Transverse colon (tissue), 4 donors: ENCODE measurements at regions not wholly inside any gene's neighbourhood (a gene's known extent, or its start where the extent isn't known, plus 50 kb on each side); places are given as distances from the start of the nearest gene placed in this dataset.

Experiments
- POLR2AphosphoS5 ChIP-seq, 3 donors: sonication (generic); formaldehyde crosslinking; IDR thresholded peaks; one replicate each; pipeline ENCODE4 v1.6.1; 2016; ENCODE audit warnings: antibody characterized with exemption in 3 of 3
- TF ChIP-seq, protein P1 (sequence below), 5 experiments: fragments of 200-600 bp in 3 of 5; fragments of 450-650 bp in 2 of 5; sonication (generic) in 3 of 5; IDR thresholded peaks; 1 replicate in 2 of 5; 2 replicates in 3 of 5; pipeline ENCODE4 v1.5.1; 2016 to 2017; ENCODE audit warnings: antibody characterized with exemption in 5 of 5, inconsistent platforms in 3 of 5, mild to moderate bottlenecking in 2 of 5, moderate library complexity in 1 of 5

GRCh38 chr2:66843847-66844246, 408.9 kb downstream of the MEIS1 start:
- TF ChIP-seq, protein P1, sequence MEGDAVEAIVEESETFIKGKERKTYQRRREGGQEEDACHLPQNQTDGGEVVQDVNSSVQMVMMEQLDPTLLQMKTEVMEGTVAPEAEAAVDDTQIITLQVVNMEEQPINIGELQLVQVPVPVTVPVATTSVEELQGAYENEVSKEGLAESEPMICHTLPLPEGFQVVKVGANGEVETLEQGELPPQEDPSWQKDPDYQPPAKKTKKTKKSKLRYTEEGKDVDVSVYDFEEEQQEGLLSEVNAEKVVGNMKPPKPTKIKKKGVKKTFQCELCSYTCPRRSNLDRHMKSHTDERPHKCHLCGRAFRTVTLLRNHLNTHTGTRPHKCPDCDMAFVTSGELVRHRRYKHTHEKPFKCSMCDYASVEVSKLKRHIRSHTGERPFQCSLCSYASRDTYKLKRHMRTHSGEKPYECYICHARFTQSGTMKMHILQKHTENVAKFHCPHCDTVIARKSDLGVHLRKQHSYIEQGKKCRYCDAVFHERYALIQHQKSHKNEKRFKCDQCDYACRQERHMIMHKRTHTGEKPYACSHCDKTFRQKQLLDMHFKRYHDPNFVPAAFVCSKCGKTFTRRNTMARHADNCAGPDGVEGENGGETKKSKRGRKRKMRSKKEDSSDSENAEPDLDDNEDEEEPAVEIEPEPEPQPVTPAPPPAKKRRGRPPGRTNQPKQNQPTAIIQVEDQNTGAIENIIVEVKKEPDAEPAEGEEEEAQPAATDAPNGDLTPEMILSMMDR (IDR thresholded peaks at IDR 0.05) = no peak
- TF ChIP-seq POLR2AphosphoS5 (IDR thresholded peaks at IDR 0.05) = no peak
